ENCODE measurements at regions not wholly inside any gene's neighbourhood (a gene's known extent, or its start where the extent isn't known, plus 50 kb on each side); places are given as distances from the start of the nearest gene placed in this dataset.

DNA sequence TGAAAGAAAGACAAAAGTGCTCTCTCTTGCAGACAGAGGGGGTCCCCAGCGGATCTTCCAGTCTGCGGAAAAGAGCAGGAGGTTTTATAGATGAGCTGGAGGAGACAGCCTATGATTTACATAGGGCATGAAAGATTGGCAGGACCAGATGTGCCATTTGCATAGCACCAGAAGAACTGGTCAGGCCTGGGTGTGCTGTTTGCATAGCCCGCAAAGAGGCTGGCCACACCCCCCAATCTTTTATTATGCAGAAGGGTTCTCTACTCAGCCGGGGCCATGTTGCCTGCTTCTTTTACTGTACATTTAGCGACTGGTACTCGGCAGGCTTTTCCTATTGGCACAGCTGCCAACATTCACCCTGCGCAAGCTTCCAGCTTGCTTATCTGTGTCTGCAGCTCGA is 317.6 kb downstream of the GALR1 start:
- Histone ChIP-seq H4K20me1 (ENCODE audit: control insufficient read depth, insufficient read depth, low read depth, low read length) (no peaks in the 10 kb centered on the region), H3K79me2 (ENCODE audit: control insufficient read depth, low read length) (no peaks in the 10 kb centered on the region), H3K36me3 (ENCODE audit: control insufficient read depth, low read length) (no peaks in the 10 kb centered on the region), H3K9me2 (replicated peaks; ENCODE audit: control insufficient read depth, low read length) (no peaks in the 10 kb centered on the region), H3K4me2 (ENCODE audit: low read length) (no peak overlapping the region), H3K27me3 (ENCODE audit: control insufficient read depth, low read length) (no peaks in the 10 kb centered on the region), H3K4me3 (ENCODE audit: low read length) (no peak overlapping the region), H3K27ac (ENCODE audit: low read depth, low read length) (no peak overlapping the region), H3K4me1 (ENCODE audit: control insufficient read depth, low read length) (no peaks in the 10 kb centered on the region), H3F3A (ENCODE audit: control insufficient read depth, insufficient read depth) (no peaks in the 10 kb centered on the region), H3K9me3 (ENCODE audit: control insufficient read depth, insufficient read depth, low read length) (no peaks in the 10 kb centered on the region)
- TF ChIP-seq EZH2phosphoT487 (IDR thresholded peaks at IDR 0.05; ENCODE audit: borderline replicate concordance, low read length) (no peak), CTCF (IDR thresholded peaks at IDR 0.05; ENCODE audit: low read depth, low read length, poor library complexity, severe bottlenecking) (no peak)

GRCh38 chr18:77571743-77572142 is 322.1 kb downstream of the GALR1 start:
- no peaks in the 10 kb centered on the region for H3K9me3 ChIP-seq (ENCODE audit: control insufficient read depth, insufficient read depth, low read length)
- no peak overlapping the region for H3K27ac ChIP-seq (ENCODE audit: low read depth, low read length)
- no peak overlapping the region for H3K4me3 ChIP-seq (ENCODE audit: low read length)
- no peaks in the 10 kb centered on the region for H3K27me3 ChIP-seq (ENCODE audit: control insufficient read depth, low read length)
- no peaks in the 10 kb centered on the region for H3K79me2 ChIP-seq (ENCODE audit: control insufficient read depth, low read length)
- no peaks in the 10 kb centered on the region for H3K4me1 ChIP-seq (ENCODE audit: control insufficient read depth, low read length)
- H3F3A ChIP-seq (ENCODE audit: control insufficient read depth, insufficient read depth) = no peaks in the 10 kb centered on the region
- no peaks in the 10 kb centered on the region for H3K9me2 ChIP-seq (replicated peaks; ENCODE audit: control insufficient read depth, low read length)
- H3K36me3 ChIP-seq (ENCODE audit: control insufficient read depth, low read length) = no peaks in the 10 kb centered on the region
- H4K20me1 ChIP-seq (ENCODE audit: control insufficient read depth, insufficient read depth, low read depth, low read length) = no peaks in the 10 kb centered on the region
- H3K4me2 ChIP-seq (ENCODE audit: low read length) = no peak overlapping the region
- no peak for TF ChIP-seq EZH2phosphoT487 (IDR thresholded peaks at IDR 0.05; ENCODE audit: borderline replicate concordance, low read length)
- no peak for TF ChIP-seq CTCF (IDR thresholded peaks at IDR 0.05; ENCODE audit: low read depth, low read length, poor library complexity, severe bottlenecking)

DNA sequence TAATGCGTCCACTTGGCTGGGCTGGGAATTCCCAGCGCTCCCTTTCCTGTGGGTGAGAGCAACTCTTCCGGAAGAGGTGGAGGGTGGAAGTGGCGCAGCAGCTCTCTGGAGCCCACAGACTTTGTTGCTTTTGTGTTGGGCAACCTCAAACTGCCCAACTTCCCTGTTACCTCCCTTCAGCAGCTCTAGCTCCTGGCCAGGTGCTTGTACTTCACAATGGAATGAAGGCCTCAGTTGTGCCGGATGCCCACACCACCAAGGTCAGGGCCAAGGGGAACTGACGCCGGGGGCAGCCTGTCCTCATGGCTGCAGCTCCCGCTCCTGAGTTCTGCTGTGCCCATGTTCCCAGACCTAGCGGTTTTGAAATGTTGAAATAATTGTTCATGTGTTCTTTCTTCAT is 322.9 kb downstream of the GALR1 start:
- H4K20me1 ChIP-seq (ENCODE audit: control insufficient read depth, insufficient read depth, low read depth, low read length) = no peaks in the 10 kb centered on the region
- H3K79me2 ChIP-seq (ENCODE audit: control insufficient read depth, low read length) = no peaks in the 10 kb centered on the region
- TF ChIP-seq EZH2phosphoT487 (IDR thresholded peaks at IDR 0.05; ENCODE audit: borderline replicate concordance, low read length) (no peak), CTCF (IDR thresholded peaks at IDR 0.05; ENCODE audit: low read depth, low read length, poor library complexity, severe bottlenecking) (no peak)
- H3K9me3 ChIP-seq (ENCODE audit: control insufficient read depth, insufficient read depth, low read length) = no peaks in the 10 kb centered on the region
- H3K36me3 ChIP-seq (ENCODE audit: control insufficient read depth, low read length) = no peaks in the 10 kb centered on the region
- no peak overlapping the region for H3K27ac ChIP-seq (ENCODE audit: low read depth, low read length)
- H3F3A ChIP-seq (ENCODE audit: control insufficient read depth, insufficient read depth) = no peaks in the 10 kb centered on the region
- H3K9me2 ChIP-seq (replicated peaks; ENCODE audit: control insufficient read depth, low read length) = no peaks in the 10 kb centered on the region
- H3K27me3 ChIP-seq (ENCODE audit: control insufficient read depth, low read length) = no peaks in the 10 kb centered on the region
- H3K4me1 ChIP-seq (ENCODE audit: control insufficient read depth, low read length) = no peaks in the 10 kb centered on the region
- no peak overlapping the region for H3K4me2 ChIP-seq (ENCODE audit: low read length)
- no peak overlapping the region for H3K4me3 ChIP-seq (ENCODE audit: low read length)

GRCh38 chr18:77573571-77573970 is 323.9 kb downstream of the GALR1 start:
- H3K9me3 ChIP-seq (ENCODE audit: control insufficient read depth, insufficient read depth, low read length) = no peaks in the 10 kb centered on the region
- H3K4me2 ChIP-seq (ENCODE audit: low read length) = no peak overlapping the region
- H3K79me2 ChIP-seq (ENCODE audit: control insufficient read depth, low read length) = no peaks in the 10 kb centered on the region
- no peaks in the 10 kb centered on the region for H3K36me3 ChIP-seq (ENCODE audit: control insufficient read depth, low read length)
- H3K9me2 ChIP-seq (replicated peaks; ENCODE audit: control insufficient read depth, low read length) = no peaks in the 10 kb centered on the region
- H3K27ac ChIP-seq (ENCODE audit: low read depth, low read length) = no peak overlapping the region
- H3F3A ChIP-seq (ENCODE audit: control insufficient read depth, insufficient read depth) = no peaks in the 10 kb centered on the region
- H3K4me3 ChIP-seq (ENCODE audit: low read length) = no peak overlapping the region
- H3K27me3 ChIP-seq (ENCODE audit: control insufficient read depth, low read length) = no peaks in the 10 kb centered on the region
- no peaks in the 10 kb centered on the region for H3K4me1 ChIP-seq (ENCODE audit: control insufficient read depth, low read length)
- TF ChIP-seq EZH2phosphoT487 (IDR thresholded peaks at IDR 0.05; ENCODE audit: borderline replicate concordance, low read length) = no peak
- no peak for TF ChIP-seq CTCF (IDR thresholded peaks at IDR 0.05; ENCODE audit: low read depth, low read length, poor library complexity, severe bottlenecking)
- no peaks in the 10 kb centered on the region for H4K20me1 ChIP-seq (ENCODE audit: control insufficient read depth, insufficient read depth, low read depth, low read length)
